BLaER1 (cell line): ENCODE measurements at regions not wholly inside any gene's neighbourhood (a gene's known extent, or its start where the extent isn't known, plus 50 kb on each side); places are given as distances from the start of the nearest gene placed in this dataset.

Experiments
- H3K27ac ChIP-seq: shearing (Covaris generic); formaldehyde crosslinking; 2 replicates; pipeline ENCODE4 v1.8.1; 2022
- H3K27me3 ChIP-seq: shearing (Covaris generic); formaldehyde crosslinking; 2 replicates; pipeline ENCODE4 v1.8.1; 2022
- H3K36me3 ChIP-seq: shearing (Covaris generic); formaldehyde crosslinking; 2 replicates; pipeline ENCODE4 v1.8.1; 2022
- H3K4me1 ChIP-seq: shearing (Covaris generic); formaldehyde crosslinking; 2 replicates; pipeline ENCODE4 v1.8.1; 2022
- H3K4me2 ChIP-seq: shearing (Covaris generic); formaldehyde crosslinking; 2 replicates; pipeline ENCODE4 v1.8.1; 2022
- H3K4me3 ChIP-seq: shearing (Covaris generic); formaldehyde crosslinking; 2 replicates; pipeline ENCODE4 v1.8.1; 2022
- H3K9ac ChIP-seq: shearing (Covaris generic); formaldehyde crosslinking; 2 replicates; pipeline ENCODE4 v1.8.1; 2022
- H3K9me3 ChIP-seq: shearing (Covaris generic); formaldehyde crosslinking; 2 replicates; pipeline ENCODE4 v1.8.1; 2022
- H4K20me1 ChIP-seq: shearing (Covaris generic); formaldehyde crosslinking; 2 replicates; pipeline ENCODE4 v1.8.1; 2022
- Cebpa-rat ChIP-seq: shearing (Covaris generic); IDR thresholded peaks from 2 replicates; pipeline ENCODE4 v1.8.1; 2022

- TF ChIP-seq Cebpa-rat: no peak
- H3K9ac ChIP-seq: no peak overlapping the region
- no peaks in the 10 kb centered on the region for H3K36me3 ChIP-seq
- no peak overlapping the region for H3K4me2 ChIP-seq
- H3K27ac ChIP-seq: no peak overlapping the region
- H3K27me3 ChIP-seq: no peaks in the 10 kb centered on the region
- no peaks in the 10 kb centered on the region for H4K20me1 ChIP-seq
- H3K4me3 ChIP-seq: no peak overlapping the region
- H3K9me3 ChIP-seq: peaks cover 10% of the 10 kb centered on the region; the same call in 1 of the 2 replicates
- no peaks in the 10 kb centered on the region for H3K4me1 ChIP-seq
These were observed 73.5 kb upstream of the LHCGR start for GRCh38 chr2:48829036-48829435.

GRCh38 chr2:48826986-48827385 lies 71.5 kb upstream of the LHCGR start:
- no peak overlapping the region for H3K9ac ChIP-seq

GRCh38 chr2:48824116-48824515 lies 68.6 kb upstream of the LHCGR start:
- H3K27ac ChIP-seq: no peak overlapping the region
- no peak overlapping the region for H3K9ac ChIP-seq
- H4K20me1 ChIP-seq: no peaks in the 10 kb centered on the region
- H3K36me3 ChIP-seq: no peaks in the 10 kb centered on the region
- no peaks in the 10 kb centered on the region for H3K9me3 ChIP-seq
- no peaks in the 10 kb centered on the region for H3K27me3 ChIP-seq
- no peak overlapping the region for H3K4me3 ChIP-seq
- no peaks in the 10 kb centered on the region for H3K4me1 ChIP-seq
- no peak overlapping the region for H3K4me2 ChIP-seq
- TF ChIP-seq Cebpa-rat: no peak

More at GRCh38 chr2:48826986-48827385, 71.5 kb upstream of the LHCGR start:
- H3K4me1 ChIP-seq: no peaks in the 10 kb centered on the region
- no peaks in the 10 kb centered on the region for H3K9me3 ChIP-seq
- H4K20me1 ChIP-seq: no peaks in the 10 kb centered on the region
- H3K36me3 ChIP-seq: no peaks in the 10 kb centered on the region
- H3K27me3 ChIP-seq: no peaks in the 10 kb centered on the region
- H3K27ac ChIP-seq: no peak overlapping the region
- H3K4me2 ChIP-seq: no peak overlapping the region
- no peak overlapping the region for H3K4me3 ChIP-seq
- TF ChIP-seq Cebpa-rat: no peak

- no peaks in the 10 kb centered on the region for H3K4me1 ChIP-seq
- H3K27ac ChIP-seq: no peak overlapping the region
- H3K4me3 ChIP-seq: no peak overlapping the region
- no peaks in the 10 kb centered on the region for H4K20me1 ChIP-seq
- H3K9ac ChIP-seq: no peak overlapping the region
- no peaks in the 10 kb centered on the region for H3K27me3 ChIP-seq
- no peaks in the 10 kb centered on the region for H3K9me3 ChIP-seq
- H3K4me2 ChIP-seq: no peak overlapping the region
- no peak for TF ChIP-seq Cebpa-rat
- H3K36me3 ChIP-seq: no peaks in the 10 kb centered on the region
These were observed 63.7 kb upstream of the LHCGR start for GRCh38 chr2:48819206-48819735.

- H3K4me2 ChIP-seq: no peak overlapping the region
- no peaks in the 10 kb centered on the region for H3K4me1 ChIP-seq
- H3K27ac ChIP-seq: no peak overlapping the region
- H3K36me3 ChIP-seq: no peaks in the 10 kb centered on the region
- H3K27me3 ChIP-seq: no peaks in the 10 kb centered on the region
- no peak overlapping the region for H3K4me3 ChIP-seq
- H3K9ac ChIP-seq: no peak overlapping the region
- no peaks in the 10 kb centered on the region for H3K9me3 ChIP-seq
- TF ChIP-seq Cebpa-rat: no peak
- H4K20me1 ChIP-seq: no peaks in the 10 kb centered on the region
These were observed 61.8 kb upstream of the LHCGR start for GRCh38 chr2:48817355-48817754.

- Histone ChIP-seq H3K9me3 (no peaks in the 10 kb centered on the region), H3K27ac (no peak overlapping the region), H3K4me1 (no peaks in the 10 kb centered on the region), H3K36me3 (no peaks in the 10 kb centered on the region), H3K4me3 (no peak overlapping the region), H3K27me3 (no peaks in the 10 kb centered on the region), H4K20me1 (no peaks in the 10 kb centered on the region), H3K4me2 (no peak overlapping the region), H3K9ac (no peak overlapping the region)
- TF ChIP-seq Cebpa-rat: no peak
These were observed 56.9 kb upstream of the LHCGR start for GRCh38 chr2:48812416-48812815.

- no peak overlapping the region for H3K4me2 ChIP-seq
- no peaks in the 10 kb centered on the region for H3K9me3 ChIP-seq
- H3K4me1 ChIP-seq: no peaks in the 10 kb centered on the region
- no peak overlapping the region for H3K27ac ChIP-seq
- no peaks in the 10 kb centered on the region for H3K36me3 ChIP-seq
- H3K9ac ChIP-seq: no peak overlapping the region
- no peak for TF ChIP-seq Cebpa-rat
- no peaks in the 10 kb centered on the region for H4K20me1 ChIP-seq
- H3K27me3 ChIP-seq: no peaks in the 10 kb centered on the region
- H3K4me3 ChIP-seq: no peak overlapping the region
These were observed 52.8 kb upstream of the LHCGR start for GRCh38 chr2:48808311-48808710.
